Stomach (tissue), 4 donors: ENCODE measurements at regions not wholly inside any gene's neighbourhood (a gene's known extent, or its start where the extent isn't known, plus 50 kb on each side); places are given as distances from the start of the nearest gene placed in this dataset.

Experiments
- CTCF ChIP-seq, 7 experiments: fragments of 450-650 bp in 4 of 7; fragments of 200-600 bp in 3 of 7; sonication (generic) in 3 of 7; IDR thresholded peaks; one replicate each; pipeline ENCODE4 v1.5.1; 2016 to 2019; ENCODE audit warnings: antibody characterized with exemption in 7 of 7, control low read depth in 2 of 7, mild to moderate bottlenecking in 1 of 7
- EP300 ChIP-seq: sonication (generic); formaldehyde crosslinking; IDR thresholded peaks from one replicate; pipeline ENCODE4 v1.6.1; 2017; ENCODE audit warnings: antibody characterized with exemption
- POLR2A ChIP-seq, 4 donors: fragments of 450-650 bp; IDR thresholded peaks; one replicate each; pipeline ENCODE4 v1.6.1; 2016; ENCODE audit warnings: antibody characterized with exemption in 4 of 4, control low read depth in 2 of 4, mild to moderate bottlenecking in 1 of 4, moderate library complexity in 1 of 4

- no peak for TF ChIP-seq POLR2A (IDR thresholded peaks at IDR 0.05)
- no peak for TF ChIP-seq CTCF (IDR thresholded peaks at IDR 0.05)
- no peak for TF ChIP-seq EP300
Observed at GRCh38 chr5:77855369-77855768, 79.2 kb upstream of the TBCA start.
